ENCODE measurements at regions not wholly inside any gene's neighbourhood (a gene's known extent, or its start where the extent isn't known, plus 50 kb on each side); places are given as distances from the start of the nearest gene placed in this dataset.

GRCh38 chr2:128768041-128768440 is 449.4 kb upstream of the HS6ST1 start:
- H3K27me3 ChIP-seq = no peaks in the 10 kb centered on the region
- no peaks in the 10 kb centered on the region for H3K9me3 ChIP-seq
- no peak overlapping the region for H3K4me3 ChIP-seq
- H3K4me1 ChIP-seq = no peaks in the 10 kb centered on the region
- intact Hi-C loops (cut with DNase I; ENCODE audit: low total_unique reads) = no loop called here
- ATAC-seq (no peak), DNase-seq (no peak)
- in situ Hi-C loops (cut with MboI; ENCODE audit: low sequenced_read_pairs in 4 of 4) = no loop called here
- no peaks in the 10 kb centered on the region for H3K36me3 ChIP-seq
- H3K27ac ChIP-seq = no peak overlapping the region
- TF ChIP-seq POLR2A (IDR thresholded peaks at IDR 0.05) = no peak
- TF ChIP-seq, protein P1, sequence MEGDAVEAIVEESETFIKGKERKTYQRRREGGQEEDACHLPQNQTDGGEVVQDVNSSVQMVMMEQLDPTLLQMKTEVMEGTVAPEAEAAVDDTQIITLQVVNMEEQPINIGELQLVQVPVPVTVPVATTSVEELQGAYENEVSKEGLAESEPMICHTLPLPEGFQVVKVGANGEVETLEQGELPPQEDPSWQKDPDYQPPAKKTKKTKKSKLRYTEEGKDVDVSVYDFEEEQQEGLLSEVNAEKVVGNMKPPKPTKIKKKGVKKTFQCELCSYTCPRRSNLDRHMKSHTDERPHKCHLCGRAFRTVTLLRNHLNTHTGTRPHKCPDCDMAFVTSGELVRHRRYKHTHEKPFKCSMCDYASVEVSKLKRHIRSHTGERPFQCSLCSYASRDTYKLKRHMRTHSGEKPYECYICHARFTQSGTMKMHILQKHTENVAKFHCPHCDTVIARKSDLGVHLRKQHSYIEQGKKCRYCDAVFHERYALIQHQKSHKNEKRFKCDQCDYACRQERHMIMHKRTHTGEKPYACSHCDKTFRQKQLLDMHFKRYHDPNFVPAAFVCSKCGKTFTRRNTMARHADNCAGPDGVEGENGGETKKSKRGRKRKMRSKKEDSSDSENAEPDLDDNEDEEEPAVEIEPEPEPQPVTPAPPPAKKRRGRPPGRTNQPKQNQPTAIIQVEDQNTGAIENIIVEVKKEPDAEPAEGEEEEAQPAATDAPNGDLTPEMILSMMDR (IDR thresholded peaks at IDR 0.05 in 4 of 5, conservative IDR thresholded peaks at IDR 0.05 in 1 of 5) = no peak

DNA sequence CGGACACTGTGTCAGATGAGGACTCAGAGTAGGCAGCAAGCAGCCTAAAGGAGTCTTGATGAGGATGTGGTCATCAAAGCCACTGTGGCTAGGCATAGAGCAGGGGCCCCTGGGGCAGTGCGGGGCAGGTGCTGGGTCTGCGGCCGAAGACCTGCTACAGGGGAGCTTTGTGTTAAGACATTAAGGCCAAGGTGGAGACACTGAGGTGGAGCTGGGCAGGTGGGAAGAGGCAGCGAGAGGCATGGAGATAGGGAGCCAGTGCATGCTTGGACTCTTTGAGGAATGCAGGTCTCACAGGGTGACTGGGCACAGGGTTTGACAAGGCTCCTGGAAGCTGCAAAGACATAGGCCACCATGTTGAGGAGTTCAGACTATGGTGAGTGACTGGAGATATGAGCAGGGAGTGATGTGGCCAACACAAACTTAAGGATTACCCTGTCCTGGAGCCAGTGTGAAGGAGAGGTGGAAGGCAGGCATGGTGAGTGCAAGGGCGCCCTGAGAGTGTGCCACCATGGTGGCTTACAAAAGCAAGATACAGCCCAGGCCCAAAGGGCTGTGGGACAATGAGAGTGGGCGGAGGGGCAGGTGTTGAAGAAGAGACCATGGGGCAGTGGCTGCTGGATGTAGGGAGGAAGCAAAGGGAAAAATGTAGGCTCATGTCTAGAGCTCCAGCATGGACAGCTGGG is 450.9 kb upstream of the HS6ST1 start:
- peaks cover 5 to 9% of the 10 kb centered on the region in 2 donors for H3K4me1 ChIP-seq
- H3K36me3 ChIP-seq = no peaks in the 10 kb centered on the region
- H3K4me3 ChIP-seq = no peak overlapping the region
- no peak for DNase-seq
- no peaks in the 10 kb centered on the region for H3K9me3 ChIP-seq
- intact Hi-C loops (cut with DNase I; ENCODE audit: low total_unique reads) (no loop called here), in situ Hi-C loops (cut with MboI; ENCODE audit: low sequenced_read_pairs in 4 of 4) (no loop called here)
- H3K27me3 ChIP-seq = no peaks in the 10 kb centered on the region
- H3K27ac ChIP-seq = no peak overlapping the region
- ATAC-seq = no peak
- TF ChIP-seq POLR2A (IDR thresholded peaks at IDR 0.05) = no peak
- TF ChIP-seq, protein P1 (IDR thresholded peaks at IDR 0.05 in 4 of 5, conservative IDR thresholded peaks at IDR 0.05 in 1 of 5) = no peak

DNA sequence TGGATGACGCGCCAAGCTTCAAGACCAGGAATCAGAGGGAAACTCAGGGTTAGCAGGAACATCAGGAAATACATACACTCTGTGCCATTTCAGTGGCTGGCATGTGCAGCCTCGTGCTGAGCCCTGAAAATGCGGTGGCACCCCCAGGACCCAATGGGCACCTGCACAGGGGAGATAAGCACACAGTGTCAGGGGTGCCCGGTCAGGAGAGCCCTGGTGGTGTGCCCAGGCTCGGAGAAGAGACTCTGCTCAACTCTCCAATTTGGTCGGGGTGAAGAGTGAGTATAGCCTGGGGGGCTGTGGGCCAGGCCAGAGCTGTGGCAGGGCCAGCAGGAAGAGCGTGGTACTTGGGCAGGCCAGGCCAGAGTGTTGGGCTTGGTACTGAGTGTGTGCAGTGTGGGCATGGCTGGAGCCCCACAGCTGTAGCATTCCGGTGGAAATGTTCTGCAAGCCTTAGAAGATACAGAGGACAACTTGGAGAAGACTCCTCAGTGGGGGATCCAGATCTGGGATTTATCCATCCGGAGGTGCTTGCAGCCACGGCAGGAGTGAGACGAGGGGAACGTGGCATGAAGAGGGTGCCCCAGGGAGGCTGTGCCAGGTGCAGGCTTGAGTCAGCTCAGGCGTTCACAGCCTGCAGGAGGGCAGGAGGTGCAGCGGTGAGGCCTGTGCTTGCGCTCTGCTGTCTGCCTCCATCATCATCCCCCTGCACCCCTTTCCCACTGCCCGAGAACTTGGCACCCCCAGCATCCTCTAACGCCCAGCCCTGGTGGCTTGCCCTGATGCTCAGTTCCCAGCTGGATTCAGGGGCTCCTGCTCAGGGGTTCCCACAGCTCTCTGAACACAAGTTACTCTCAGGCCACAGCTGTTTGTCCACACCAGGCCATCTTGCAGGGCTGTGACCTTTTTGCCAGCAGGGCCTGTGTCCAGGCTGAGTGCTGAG is 451.7 kb upstream of the HS6ST1 start:
- peaks cover 10 to 12% of the 10 kb centered on the region in 2 donors for H3K4me1 ChIP-seq
- ATAC-seq = no peak
- intact Hi-C loops (cut with DNase I; ENCODE audit: low total_unique reads) (no loop called here), in situ Hi-C loops (cut with MboI; ENCODE audit: low sequenced_read_pairs in 4 of 4) (no loop called here)
- H3K27me3 ChIP-seq = no peaks in the 10 kb centered on the region
- no peak overlapping the region for H3K4me3 ChIP-seq
- TF ChIP-seq POLR2A (IDR thresholded peaks at IDR 0.05) = no peak
- TF ChIP-seq, protein P1 (IDR thresholded peaks at IDR 0.05 in 4 of 5, conservative IDR thresholded peaks at IDR 0.05 in 1 of 5) = no peak
- H3K9me3 ChIP-seq = no peaks in the 10 kb centered on the region
- no peak for DNase-seq
- no peaks in the 10 kb centered on the region for H3K36me3 ChIP-seq
- H3K27ac ChIP-seq = no peak overlapping the region

- DNase-seq = no peak
- Histone ChIP-seq H3K36me3 (no peaks in the 10 kb centered on the region), H3K27ac (no peak overlapping the region), H3K27me3 (no peaks in the 10 kb centered on the region), H3K9me3 (no peaks in the 10 kb centered on the region), H3K4me1 (peaks cover 10 to 12% of the 10 kb centered on the region in 2 donors), H3K4me3 (no peak overlapping the region)
- intact Hi-C loops (cut with DNase I; ENCODE audit: low total_unique reads) = no loop called here
- ATAC-seq = no peak
- TF ChIP-seq, protein P1 (IDR thresholded peaks at IDR 0.05 in 4 of 5, conservative IDR thresholded peaks at IDR 0.05 in 1 of 5) = no peak
- TF ChIP-seq POLR2A (IDR thresholded peaks at IDR 0.05) = no peak
- in situ Hi-C loops (cut with MboI; ENCODE audit: low sequenced_read_pairs in 4 of 4) = no loop called here
Measured at GRCh38 chr2:128771401-128771800, 452.7 kb upstream of the HS6ST1 start.
